ENCODE measurements at regions not wholly inside any gene's neighbourhood (a gene's known extent, or its start where the extent isn't known, plus 50 kb on each side); places are given as distances from the start of the nearest gene placed in this dataset.
"Not testable (repeated sequence)": the region's sequence is repeated elsewhere in the genome, so short reads cannot be mapped to it uniquely, and the experiment has no call there.

GRCh38 chr18:10351858-10352257 is 102.6 kb upstream of the APCDD1 start:
- DNase-seq (ENCODE audit: low spot score): no peak
- in situ Hi-C loops (cut with MboI; ENCODE audit: low sequenced_read_pairs, unreplicated experiment): no loop called here

GRCh38 chr18:10352671-10353070 is 101.8 kb upstream of the APCDD1 start:
- DNase-seq (ENCODE audit: low spot score): no peak
- no peak for TF ChIP-seq CTCF (IDR thresholded peaks at IDR 0.05; ENCODE audit: borderline replicate concordance, control extremely low read depth, extremely low read depth, insufficient read depth, missing control alignments)
- in situ Hi-C loops (cut with MboI; ENCODE audit: low sequenced_read_pairs, unreplicated experiment): no loop called here

More at GRCh38 chr18:10351858-10352257, 102.6 kb upstream of the APCDD1 start:
- no peak for TF ChIP-seq CTCF (IDR thresholded peaks at IDR 0.05; ENCODE audit: borderline replicate concordance, control extremely low read depth, extremely low read depth, insufficient read depth, missing control alignments)

- no peak for DNase-seq (ENCODE audit: low spot score)
- no peak for TF ChIP-seq CTCF (IDR thresholded peaks at IDR 0.05; ENCODE audit: borderline replicate concordance, control extremely low read depth, extremely low read depth, insufficient read depth, missing control alignments)
- in situ Hi-C loops (cut with MboI; ENCODE audit: low sequenced_read_pairs, unreplicated experiment): no loop called here
Measured at GRCh38 chr18:10353791-10354190, 100.6 kb upstream of the APCDD1 start.

- no peak for TF ChIP-seq CTCF (IDR thresholded peaks at IDR 0.05; ENCODE audit: borderline replicate concordance, control extremely low read depth, extremely low read depth, insufficient read depth, missing control alignments)
- no peak for DNase-seq (ENCODE audit: low spot score)
- in situ Hi-C loops (cut with MboI; ENCODE audit: low sequenced_read_pairs, unreplicated experiment): no loop called here
Measured at GRCh38 chr18:10354241-10354811, 100.1 kb upstream of the APCDD1 start.

- DNase-seq (ENCODE audit: low spot score): no peak
- in situ Hi-C loops (cut with MboI; ENCODE audit: low sequenced_read_pairs, unreplicated experiment): no loop called here
- no peak for TF ChIP-seq CTCF (IDR thresholded peaks at IDR 0.05; ENCODE audit: borderline replicate concordance, control extremely low read depth, extremely low read depth, insufficient read depth, missing control alignments)
Measured at GRCh38 chr18:10354890-10355289, 99.5 kb upstream of the APCDD1 start.

- DNase-seq (ENCODE audit: low spot score); in situ Hi-C loops (cut with MboI; ENCODE audit: low sequenced_read_pairs, unreplicated experiment): not testable (repeated sequence)
Measured at GRCh38 chr18:10356999-10357398, 97.4 kb upstream of the APCDD1 start.

- no peak for DNase-seq (ENCODE audit: low spot score)
- TF ChIP-seq CTCF (IDR thresholded peaks at IDR 0.05; ENCODE audit: borderline replicate concordance, control extremely low read depth, extremely low read depth, insufficient read depth, missing control alignments): no peak
- in situ Hi-C loops (cut with MboI; ENCODE audit: low sequenced_read_pairs, unreplicated experiment): no loop called here
Measured at GRCh38 chr18:10361660-10362059, 92.8 kb upstream of the APCDD1 start.
